PC-9 (cell line): ENCODE measurements at regions not wholly inside any gene's neighbourhood (a gene's known extent, or its start where the extent isn't known, plus 50 kb on each side); places are given as distances from the start of the nearest gene placed in this dataset.

Source experiments
- BruUV-seq: library from RNA; stranded (reverse); fragments of 400-500 nt; replicated peaks from 2 replicates; lab custom pipeline; 2021; lab: Mats Ljungman, UMichigan
- CTCF ChIA-PET: fragments of 300-600 bp; sonication (Branson Sonifier 250); formaldehyde crosslinking; loops from one replicate; lab custom pipeline; 2022; ENCODE audit warnings: antibody characterized with exemption; lab: Charles Lee
- POLR2A ChIA-PET: fragments of 300-600 bp; sonication (Branson Sonifier 250); formaldehyde crosslinking; loops from one replicate; lab custom pipeline; 2022; ENCODE audit warnings: antibody characterized with exemption; ENCODE audit not compliant: unreplicated experiment; lab: Charles Lee
- DNase-seq, 2 experiments: peaks; one replicate each; pipeline versions ENCODE4 v3.0.0 to v3.0.0-alpha.2; 2015 to 2022; ENCODE audit warnings: mixed read lengths in 1 of 2
- H2AFZ ChIP-seq: fragments of 200-600 bp; sonication (generic); 2 replicates; pipeline ENCODE4 v1.8.1; 2017; ENCODE audit warnings: antibody characterized with exemption
- H3F3A ChIP-seq: fragments of 200-600 bp; sonication (generic); 2 replicates; pipeline ENCODE4 v1.8.1; 2017; ENCODE audit warnings: antibody characterized with exemption, mild to moderate bottlenecking, low read depth; ENCODE audit not compliant: insufficient read depth
- H3K27ac ChIP-seq: fragments of 200-600 bp; sonication (generic); 2 replicates; pipeline ENCODE4 v1.6.1; 2016; ENCODE audit warnings: mixed run types
- H3K27me3 ChIP-seq: fragments of 200-600 bp; sonication (generic); 2 replicates; pipeline ENCODE4 v1.6.1; 2016; ENCODE audit warnings: low read depth, mixed run types; ENCODE audit not compliant: insufficient read depth
- H3K36me3 ChIP-seq: fragments of 200-600 bp; sonication (generic); 2 replicates; pipeline ENCODE4 v1.6.1; 2016; ENCODE audit warnings: low read depth, mixed run types
- H3K4me1 ChIP-seq: fragments of 200-600 bp; sonication (generic); replicated peaks from 2 replicates; pipeline ENCODE4 v1.6.1; 2016; ENCODE audit warnings: mixed run types; ENCODE audit not compliant: insufficient read depth
- H3K4me2 ChIP-seq: fragments of 200-600 bp; sonication (generic); 2 replicates; pipeline ENCODE4 v1.6.1; 2017; ENCODE audit warnings: mixed run types
- H3K4me3 ChIP-seq: fragments of 200-600 bp; sonication (generic); 2 replicates; pipeline ENCODE4 v1.6.1; 2016; ENCODE audit warnings: mixed run types
- H3K79me2 ChIP-seq: fragments of 200-600 bp; sonication (generic); 2 replicates; pipeline ENCODE4 v1.6.1; 2017; ENCODE audit warnings: low read depth, mixed run types
- H3K9me2 ChIP-seq: fragments of 200-600 bp; sonication (generic); 2 replicates; pipeline ENCODE4 v1.8.1; 2017; ENCODE audit warnings: mild to moderate bottlenecking; ENCODE audit not compliant: insufficient read depth
- H3K9me3 ChIP-seq: fragments of 200-600 bp; sonication (generic); 2 replicates; pipeline ENCODE4 v1.8.1; 2016; ENCODE audit warnings: low read depth; ENCODE audit not compliant: insufficient read depth
- H4K20me1 ChIP-seq: fragments of 200-600 bp; sonication (generic); 2 replicates; pipeline ENCODE4 v1.8.1; 2017; ENCODE audit not compliant: insufficient read depth
- CTCF ChIP-seq: fragments of 200-600 bp; sonication (generic); conservative IDR thresholded peaks from 2 replicates; pipeline ENCODE4 v1.6.1; 2017; ENCODE audit warnings: mixed run types, antibody characterized with exemption, mild to moderate bottlenecking, moderate library complexity
- EZH2 ChIP-seq: fragments of 200-600 bp; sonication (generic); IDR thresholded peaks from 2 replicates; pipeline ENCODE4 v1.8.0; 2017; ENCODE audit warnings: antibody characterized with exemption, low read depth
- intact Hi-C: fragments of 100-400 bp; cut with micrococcal nuclease; formaldehyde crosslinking; loops from one replicate; pipeline ENCODE4 v1.10.0; 2022; ENCODE audit not compliant: unreplicated experiment

GRCh38 chrX:4185086-4185485 lies 471.6 kb upstream of the PRKX start:
- CTCF ChIA-PET = no interaction called here
- intact Hi-C loops = no loop called here
- Histone ChIP-seq H3K4me3 (no peak overlapping the region), H3K79me2 (no peaks in the 10 kb centered on the region), H3K4me2 (no peak overlapping the region), H3K27me3 (no peaks in the 10 kb centered on the region), H3K27ac (no peak overlapping the region), H3K36me3 (no peaks in the 10 kb centered on the region), H4K20me1 (no peaks in the 10 kb centered on the region), H2AFZ (no peak overlapping the region), H3F3A (peaks cover 16% of the 10 kb centered on the region), H3K4me1 (peaks cover 24% of the 10 kb centered on the region), H3K9me3 (peaks cover 14% of the 10 kb centered on the region; the same call in 1 of the 2 replicates), H3K9me2 (no peaks in the 10 kb centered on the region)
- BruUV-seq = no TSS peak
- POLR2A ChIA-PET = no interaction called here
- TF ChIP-seq CTCF (no peak), EZH2 (no peak)
- no peak for DNase-seq

DNA sequence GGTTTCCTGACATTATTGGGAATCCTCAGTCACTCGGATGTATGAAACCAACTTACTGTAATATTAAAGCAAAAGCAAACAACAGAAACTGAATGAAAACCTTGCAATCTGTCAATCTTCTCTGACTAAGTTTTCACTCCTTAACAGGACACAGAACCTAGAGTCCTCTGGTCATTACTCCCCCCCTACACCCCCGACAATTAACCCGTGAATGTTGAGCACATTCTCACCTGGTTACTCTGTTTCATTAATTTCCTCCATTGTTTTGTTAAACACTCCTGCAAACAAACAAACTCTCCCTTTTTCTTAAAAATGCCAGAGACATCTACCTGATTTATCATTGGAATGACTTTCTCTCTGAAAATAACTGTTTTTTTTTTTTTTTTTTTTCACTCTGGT lies 469.0 kb upstream of the PRKX start:
- Histone ChIP-seq H3K79me2 (no peaks in the 10 kb centered on the region), H3K36me3 (no peaks in the 10 kb centered on the region), H4K20me1 (no peaks in the 10 kb centered on the region), H3K9me3 (peaks cover 14% of the 10 kb centered on the region; the same call in 1 of the 2 replicates), H3F3A (peaks cover 16% of the 10 kb centered on the region), H3K9me2 (no peaks in the 10 kb centered on the region), H3K4me2 (peak overlapping the region; percentile 70), H3K27me3 (no peaks in the 10 kb centered on the region), H3K27ac (peak overlapping the region; percentile 93), H2AFZ (peak overlapping the region; percentile 81), H3K4me3 (peak overlapping the region; percentile 44; the same call in 1 of the 2 replicates), H3K4me1 (peaks cover 24% of the 10 kb centered on the region)
- intact Hi-C loops = no loop called here
- DNase-seq = peak in 1 of 2 experiments; percentile 38
- ChIA-PET POLR2A (no interaction called here), CTCF (no interaction called here)
- TF ChIP-seq EZH2 (no peak), CTCF (no peak)
- no TSS peak for BruUV-seq

- no peaks in the 10 kb centered on the region for H4K20me1 ChIP-seq
- no peaks in the 10 kb centered on the region for H3K36me3 ChIP-seq
- no peaks in the 10 kb centered on the region for H3K27me3 ChIP-seq
- H3K79me2 ChIP-seq = no peaks in the 10 kb centered on the region
- H3K9me3 ChIP-seq = peaks cover 14% of the 10 kb centered on the region; the same call in 1 of the 2 replicates
- H3K9me2 ChIP-seq = no peaks in the 10 kb centered on the region
- BruUV-seq = no TSS peak
- ChIA-PET CTCF (no interaction called here), POLR2A (no interaction called here)
- peak overlapping the region; percentile 81 for H2AFZ ChIP-seq
- H3K4me2 ChIP-seq = peak overlapping the region; percentile 70
- peak overlapping the region; percentile 93 for H3K27ac ChIP-seq
- peak overlapping the region; percentile 44; the same call in 1 of the 2 replicates for H3K4me3 ChIP-seq
- H3F3A ChIP-seq = peaks cover 16% of the 10 kb centered on the region
- intact Hi-C loops = no loop called here
- TF ChIP-seq EZH2 (no peak), CTCF (no peak)
- peaks cover 24% of the 10 kb centered on the region for H3K4me1 ChIP-seq
- peak; percentile 57 to 80 for DNase-seq
These were observed 468.4 kb upstream of the PRKX start for GRCh38 chrX:4181782-4182407.
